ENCODE measurements at regions not wholly inside any gene's neighbourhood (a gene's known extent, or its start where the extent isn't known, plus 50 kb on each side); places are given as distances from the start of the nearest gene placed in this dataset.

DNA sequence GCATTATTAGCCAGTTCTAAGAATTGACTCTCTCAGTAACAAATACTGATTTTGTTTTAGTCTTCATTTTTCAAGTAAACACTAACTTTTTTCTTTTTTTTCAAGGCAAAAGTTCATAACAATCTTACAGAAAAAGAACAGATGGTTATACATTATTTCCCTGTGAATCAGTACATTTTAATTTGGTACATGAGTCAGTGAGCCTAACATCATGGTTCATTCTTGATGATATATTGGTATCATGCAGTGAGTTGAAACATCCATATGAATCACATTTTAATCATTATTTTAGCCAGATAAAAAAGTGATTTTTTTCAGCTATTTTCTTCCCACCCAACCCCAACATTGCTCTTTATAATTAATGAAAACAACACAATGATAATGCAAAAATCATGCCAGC, 184.3 kb upstream of the TACR3 start:
- Histone ChIP-seq H3K4me3 (ENCODE audit: low read depth, low read length, poor library complexity, severe bottlenecking) (no peak overlapping the region), H4K20me1 (ENCODE audit: insufficient read depth, low read length) (no peaks in the 10 kb centered on the region), H3K9me2 (ENCODE audit: insufficient read depth, low read length) (no peaks in the 10 kb centered on the region), H3K4me1 (ENCODE audit: insufficient read depth, low read length, poor library complexity, severe bottlenecking) (no peaks in the 10 kb centered on the region), H3K79me2 (ENCODE audit: insufficient read depth, low read depth, low read length) (no peaks in the 10 kb centered on the region), H2AFZ (ENCODE audit: low read length) (no peak overlapping the region), H3K4me2 (ENCODE audit: low read length) (no peak overlapping the region), H3K36me3 (ENCODE audit: insufficient read depth, low read length) (no peaks in the 10 kb centered on the region), H3K9me3 (ENCODE audit: low read length) (no peaks in the 10 kb centered on the region), H3K27ac (ENCODE audit: low read depth, low read length, poor library complexity, severe bottlenecking) (no peak overlapping the region)
- TF ChIP-seq, protein P1, sequence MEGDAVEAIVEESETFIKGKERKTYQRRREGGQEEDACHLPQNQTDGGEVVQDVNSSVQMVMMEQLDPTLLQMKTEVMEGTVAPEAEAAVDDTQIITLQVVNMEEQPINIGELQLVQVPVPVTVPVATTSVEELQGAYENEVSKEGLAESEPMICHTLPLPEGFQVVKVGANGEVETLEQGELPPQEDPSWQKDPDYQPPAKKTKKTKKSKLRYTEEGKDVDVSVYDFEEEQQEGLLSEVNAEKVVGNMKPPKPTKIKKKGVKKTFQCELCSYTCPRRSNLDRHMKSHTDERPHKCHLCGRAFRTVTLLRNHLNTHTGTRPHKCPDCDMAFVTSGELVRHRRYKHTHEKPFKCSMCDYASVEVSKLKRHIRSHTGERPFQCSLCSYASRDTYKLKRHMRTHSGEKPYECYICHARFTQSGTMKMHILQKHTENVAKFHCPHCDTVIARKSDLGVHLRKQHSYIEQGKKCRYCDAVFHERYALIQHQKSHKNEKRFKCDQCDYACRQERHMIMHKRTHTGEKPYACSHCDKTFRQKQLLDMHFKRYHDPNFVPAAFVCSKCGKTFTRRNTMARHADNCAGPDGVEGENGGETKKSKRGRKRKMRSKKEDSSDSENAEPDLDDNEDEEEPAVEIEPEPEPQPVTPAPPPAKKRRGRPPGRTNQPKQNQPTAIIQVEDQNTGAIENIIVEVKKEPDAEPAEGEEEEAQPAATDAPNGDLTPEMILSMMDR (conservative IDR thresholded peaks at IDR 0.05; ENCODE audit: low read length): no peak
- no peak for TF ChIP-seq EZH2phosphoT487 (IDR thresholded peaks at IDR 0.05; ENCODE audit: borderline replicate concordance, low read depth, low read length)
- no TSS peak for BruUV-seq (replicated peaks)
- POLR2A ChIA-PET: no interaction called here
- intact Hi-C loops (cut with micrococcal nuclease; ENCODE audit: unreplicated experiment): no loop called here
- CTCF ChIA-PET (ENCODE audit: unreplicated experiment): no interaction called here
- DNase-seq (ENCODE audit: low spot score): no peak

DNA sequence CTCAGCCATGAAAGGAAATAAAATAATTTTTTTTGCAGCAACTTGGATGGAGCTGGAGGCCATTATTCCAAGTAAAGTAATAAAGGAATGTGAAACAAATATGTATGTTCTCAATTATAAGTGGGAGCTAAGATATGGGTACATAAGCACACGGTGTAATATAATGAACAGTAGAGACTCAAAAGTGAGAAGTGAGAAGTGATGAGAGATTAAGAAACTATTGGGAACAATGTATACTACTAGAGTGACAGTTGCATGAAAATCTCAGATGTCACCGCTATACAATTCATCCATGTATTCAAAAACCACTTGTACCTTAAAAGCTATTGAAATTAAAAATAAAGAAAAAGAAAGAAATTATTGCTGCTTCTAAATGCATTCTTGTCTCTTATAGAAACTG, 182.9 kb upstream of the TACR3 start:
- Histone ChIP-seq H3K4me2 (ENCODE audit: low read length) (no peak overlapping the region), H3K9me2 (ENCODE audit: insufficient read depth, low read length) (no peaks in the 10 kb centered on the region), H4K20me1 (ENCODE audit: insufficient read depth, low read length) (no peaks in the 10 kb centered on the region), H3K9me3 (ENCODE audit: low read length) (no peaks in the 10 kb centered on the region), H3K79me2 (ENCODE audit: insufficient read depth, low read depth, low read length) (no peaks in the 10 kb centered on the region), H3K36me3 (ENCODE audit: insufficient read depth, low read length) (no peaks in the 10 kb centered on the region), H3K4me1 (ENCODE audit: insufficient read depth, low read length, poor library complexity, severe bottlenecking) (no peaks in the 10 kb centered on the region), H3K4me3 (ENCODE audit: low read depth, low read length, poor library complexity, severe bottlenecking) (no peak overlapping the region), H3K27ac (ENCODE audit: low read depth, low read length, poor library complexity, severe bottlenecking) (no peak overlapping the region), H2AFZ (ENCODE audit: low read length) (no peak overlapping the region)
- ChIA-PET POLR2A (interaction anchor here (1.4 kb wide), 1 partner anchor 17 kb away, joined by 3 read pairs; no protein-coding TSS in a partner anchor), CTCF (ENCODE audit: unreplicated experiment) (no interaction called here)
- no peak for DNase-seq (ENCODE audit: low spot score)
- TF ChIP-seq EZH2phosphoT487 (IDR thresholded peaks at IDR 0.05; ENCODE audit: borderline replicate concordance, low read depth, low read length): no peak
- TF ChIP-seq, protein P1 (conservative IDR thresholded peaks at IDR 0.05; ENCODE audit: low read length): no peak
- no TSS peak for BruUV-seq (replicated peaks)
- intact Hi-C loops (cut with micrococcal nuclease; ENCODE audit: unreplicated experiment): no loop called here

DNA sequence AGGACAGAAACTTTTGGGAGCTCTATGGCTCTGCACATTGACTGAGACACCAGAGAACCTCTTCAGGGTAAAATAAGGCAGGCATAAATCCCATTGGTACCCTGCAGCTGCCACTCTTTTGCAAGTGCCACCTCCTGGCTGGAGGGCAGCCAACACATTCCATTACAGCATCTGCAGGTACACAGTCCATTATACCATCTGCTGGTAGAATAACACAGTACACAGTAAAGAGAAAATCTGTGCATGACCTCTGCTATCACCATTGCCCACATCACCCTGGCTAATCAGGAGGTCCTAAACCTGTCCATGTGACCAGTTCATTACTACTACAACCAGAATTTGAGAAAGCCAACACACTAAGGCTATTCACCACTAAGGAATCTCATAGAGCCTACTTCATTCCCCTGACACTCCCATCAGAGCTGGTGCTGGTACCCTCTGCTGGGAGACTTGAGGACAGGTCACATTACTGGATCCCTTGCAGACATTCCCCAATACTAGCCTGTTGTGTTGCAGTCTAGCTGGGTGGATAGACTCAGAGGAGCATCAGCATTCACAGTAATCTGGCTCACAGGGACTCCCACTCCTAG, 176.2 kb upstream of the TACR3 start:
- Histone ChIP-seq H4K20me1 (ENCODE audit: insufficient read depth, low read length) (no peaks in the 10 kb centered on the region), H3K79me2 (ENCODE audit: insufficient read depth, low read depth, low read length) (no peaks in the 10 kb centered on the region), H3K9me3 (ENCODE audit: low read length) (no peaks in the 10 kb centered on the region), H3K4me3 (ENCODE audit: low read depth, low read length, poor library complexity, severe bottlenecking) (no peak overlapping the region), H3K27ac (ENCODE audit: low read depth, low read length, poor library complexity, severe bottlenecking) (no peak overlapping the region), H3K4me1 (ENCODE audit: insufficient read depth, low read length, poor library complexity, severe bottlenecking) (no peaks in the 10 kb centered on the region), H2AFZ (ENCODE audit: low read length) (no peak overlapping the region), H3K4me2 (ENCODE audit: low read length) (no peak overlapping the region), H3K9me2 (ENCODE audit: insufficient read depth, low read length) (no peaks in the 10 kb centered on the region), H3K36me3 (ENCODE audit: insufficient read depth, low read length) (no peaks in the 10 kb centered on the region)
- TF ChIP-seq EZH2phosphoT487 (IDR thresholded peaks at IDR 0.05; ENCODE audit: borderline replicate concordance, low read depth, low read length): no peak
- TF ChIP-seq, protein P1 (conservative IDR thresholded peaks at IDR 0.05; ENCODE audit: low read length): no peak
- CTCF ChIA-PET (ENCODE audit: unreplicated experiment): no interaction called here
- no TSS peak for BruUV-seq (replicated peaks)
- intact Hi-C loops (cut with micrococcal nuclease; ENCODE audit: unreplicated experiment): no loop called here
- no peak for DNase-seq (ENCODE audit: low spot score)
- POLR2A ChIA-PET: no interaction called here

All from OCI-LY7 (cell line).